ENCODE measurements at regions not wholly inside any gene's neighbourhood (a gene's known extent, or its start where the extent isn't known, plus 50 kb on each side); places are given as distances from the start of the nearest gene placed in this dataset.

DNA sequence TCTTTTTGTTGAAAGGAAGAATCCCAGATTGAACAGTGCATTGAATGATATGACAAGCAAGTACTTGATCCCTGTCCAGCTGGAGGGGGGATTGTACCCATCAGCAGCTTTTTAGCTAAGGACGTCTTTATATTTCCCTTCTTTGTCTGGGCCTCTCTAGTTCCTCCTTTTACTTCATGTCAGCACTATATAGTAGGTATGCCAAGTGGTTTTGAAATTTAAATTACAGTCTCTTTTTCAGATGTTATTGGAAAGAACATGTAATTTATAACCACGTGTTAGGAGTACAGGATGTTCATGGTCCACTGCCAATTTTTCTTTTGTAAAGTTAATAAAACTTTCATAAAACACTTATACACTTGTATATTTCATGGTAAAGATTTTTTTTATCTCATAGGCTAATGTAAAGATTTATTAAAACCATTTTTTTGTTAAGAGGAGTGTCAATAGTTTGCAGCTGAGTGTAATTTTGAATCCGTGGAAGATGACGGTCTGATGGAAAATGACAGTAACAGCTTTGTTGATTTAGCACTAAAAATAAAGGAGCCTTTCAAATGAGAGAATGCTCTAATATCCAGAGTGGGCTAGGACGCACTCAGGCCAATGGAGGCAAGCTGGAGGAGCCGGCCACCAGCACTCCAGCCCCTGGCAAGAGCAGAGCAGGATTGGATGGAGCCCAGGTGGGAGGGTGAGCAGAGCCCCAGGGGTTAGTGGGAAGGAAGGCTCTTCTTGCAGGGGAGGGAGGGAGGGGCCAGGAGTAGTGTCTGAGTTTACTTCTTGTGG lies 488.3 kb downstream of the INSC start:
- H3K9me2 ChIP-seq (replicated peaks; ENCODE audit: insufficient read depth, low read length), result no peaks in the 10 kb centered on the region
- H3K36me3 ChIP-seq (ENCODE audit: insufficient read depth, low read length), result no peaks in the 10 kb centered on the region
- no peak overlapping the region for H3K27ac ChIP-seq (ENCODE audit: low read length)
- H3K27me3 ChIP-seq (ENCODE audit: low read length), result no peaks in the 10 kb centered on the region
- no peak overlapping the region for H3K4me3 ChIP-seq (ENCODE audit: low read length)
- H3K9ac ChIP-seq (ENCODE audit: low read length), result no peak overlapping the region
- DNase-seq, result no peak
- H4K20me1 ChIP-seq (ENCODE audit: insufficient read depth, low read depth, low read length), result no peaks in the 10 kb centered on the region
- H3K9me3 ChIP-seq (ENCODE audit: low read length), result no peaks in the 10 kb centered on the region
- no peaks in the 10 kb centered on the region for H3K79me2 ChIP-seq (ENCODE audit: low read length)
- no peaks in the 10 kb centered on the region for H3K4me1 ChIP-seq (ENCODE audit: low read length)
- H3K4me2 ChIP-seq (ENCODE audit: low read depth, low read length, poor library complexity, severe bottlenecking), result no peak overlapping the region
- no peak overlapping the region for H2AFZ ChIP-seq (ENCODE audit: low read length)

DNA sequence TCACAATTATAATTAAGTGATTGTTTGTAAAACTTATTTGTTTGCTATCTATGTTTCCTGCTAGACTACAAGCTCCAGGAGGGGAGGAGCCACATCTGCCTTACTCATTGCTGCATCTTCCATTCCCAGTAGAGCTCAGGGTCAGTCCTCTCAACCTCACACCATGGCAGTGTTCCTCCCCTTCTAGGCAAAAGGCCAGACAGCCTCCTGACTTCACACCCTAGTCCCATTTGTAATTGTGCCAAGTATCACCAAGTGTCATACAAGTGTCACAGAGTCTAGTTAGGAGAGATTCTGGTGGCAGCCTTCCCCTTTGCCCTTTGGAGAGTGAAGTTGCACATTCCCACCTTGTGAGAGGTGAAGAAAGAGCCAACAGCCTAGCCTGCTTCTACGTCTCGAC lies 490.4 kb downstream of the INSC start:
- no peak overlapping the region for H2AFZ ChIP-seq (ENCODE audit: low read length)
- H3K9me3 ChIP-seq (ENCODE audit: low read length), result no peaks in the 10 kb centered on the region
- H3K79me2 ChIP-seq (ENCODE audit: low read length), result no peaks in the 10 kb centered on the region
- no peaks in the 10 kb centered on the region for H3K27me3 ChIP-seq (ENCODE audit: low read length)
- H3K27ac ChIP-seq (ENCODE audit: low read length), result no peak overlapping the region
- H4K20me1 ChIP-seq (ENCODE audit: insufficient read depth, low read depth, low read length), result no peaks in the 10 kb centered on the region
- no peak for DNase-seq
- H3K4me3 ChIP-seq (ENCODE audit: low read length), result no peak overlapping the region
- H3K4me2 ChIP-seq (ENCODE audit: low read depth, low read length, poor library complexity, severe bottlenecking), result no peak overlapping the region
- no peaks in the 10 kb centered on the region for H3K9me2 ChIP-seq (replicated peaks; ENCODE audit: insufficient read depth, low read length)
- no peaks in the 10 kb centered on the region for H3K36me3 ChIP-seq (ENCODE audit: insufficient read depth, low read length)
- H3K9ac ChIP-seq (ENCODE audit: low read length), result no peak overlapping the region
- H3K4me1 ChIP-seq (ENCODE audit: low read length), result no peaks in the 10 kb centered on the region

DNA sequence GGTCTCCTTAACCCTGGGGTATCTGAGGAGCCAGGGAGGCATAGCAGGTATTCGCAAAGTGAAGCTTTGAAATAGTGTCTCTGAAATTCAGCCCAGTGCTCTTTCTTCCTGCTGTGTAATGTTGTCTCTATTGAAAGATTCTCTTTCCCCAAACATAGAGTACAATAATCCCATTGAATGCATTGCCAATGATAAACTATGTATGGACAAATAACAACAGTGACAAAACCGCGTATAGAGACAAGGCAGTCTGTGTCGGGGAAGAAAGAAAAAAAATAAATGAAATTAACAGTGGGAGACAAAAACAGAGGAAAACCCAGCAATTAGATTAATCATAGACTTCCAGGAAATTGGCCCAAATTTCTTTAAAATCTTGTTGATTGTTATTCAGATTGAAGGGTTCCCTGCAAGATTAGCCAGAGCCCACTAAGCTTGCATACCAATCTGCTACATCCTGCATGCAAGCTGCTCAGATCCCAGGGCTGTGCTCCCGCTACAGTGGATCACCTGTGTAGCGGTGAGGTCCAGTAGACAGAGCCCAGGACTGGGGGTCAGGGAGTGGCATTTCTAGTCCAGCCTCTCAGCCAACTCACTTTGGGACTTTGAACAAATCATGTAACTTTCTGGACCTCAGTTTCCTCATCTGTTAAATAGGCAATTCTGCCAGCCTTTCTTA lies 492.8 kb downstream of the INSC start:
- H3K4me1 ChIP-seq (ENCODE audit: low read length), result no peaks in the 10 kb centered on the region
- no peaks in the 10 kb centered on the region for H3K79me2 ChIP-seq (ENCODE audit: low read length)
- H3K27me3 ChIP-seq (ENCODE audit: low read length), result no peaks in the 10 kb centered on the region
- no peak overlapping the region for H3K9ac ChIP-seq (ENCODE audit: low read length)
- H3K36me3 ChIP-seq (ENCODE audit: insufficient read depth, low read length), result no peaks in the 10 kb centered on the region
- H4K20me1 ChIP-seq (ENCODE audit: insufficient read depth, low read depth, low read length), result no peaks in the 10 kb centered on the region
- DNase-seq, result no peak
- H2AFZ ChIP-seq (ENCODE audit: low read length), result no peak overlapping the region
- H3K4me2 ChIP-seq (ENCODE audit: low read depth, low read length, poor library complexity, severe bottlenecking), result no peak overlapping the region
- no peaks in the 10 kb centered on the region for H3K9me2 ChIP-seq (replicated peaks; ENCODE audit: insufficient read depth, low read length)
- H3K4me3 ChIP-seq (ENCODE audit: low read length), result no peak overlapping the region
- no peak overlapping the region for H3K27ac ChIP-seq (ENCODE audit: low read length)
- H3K9me3 ChIP-seq (ENCODE audit: low read length), result no peaks in the 10 kb centered on the region

DNA sequence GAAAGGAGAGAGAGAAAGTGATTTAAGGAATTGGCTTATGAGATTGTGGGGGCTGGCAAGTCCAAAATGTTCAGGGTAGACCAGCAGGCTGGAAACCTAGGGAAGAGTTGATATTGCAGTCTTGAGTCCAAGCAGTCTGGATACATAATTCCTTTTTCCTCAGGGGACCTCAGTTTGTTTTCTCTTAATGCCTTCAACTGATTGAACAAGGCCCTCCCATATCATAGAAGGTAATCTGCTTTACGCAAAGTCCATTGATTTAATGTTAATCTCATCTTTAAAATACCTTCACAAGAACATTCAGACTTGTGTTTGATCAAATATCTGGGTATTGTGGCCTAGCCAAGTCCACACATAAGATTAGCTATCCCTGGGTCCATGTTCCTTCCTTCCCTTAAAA lies 494.7 kb downstream of the INSC start:
- DNase-seq, result no peak
- Histone ChIP-seq H3K36me3 (ENCODE audit: insufficient read depth, low read length) (no peaks in the 10 kb centered on the region), H3K79me2 (ENCODE audit: low read length) (no peaks in the 10 kb centered on the region), H3K27me3 (ENCODE audit: low read length) (no peaks in the 10 kb centered on the region), H2AFZ (ENCODE audit: low read length) (no peak overlapping the region), H3K4me2 (ENCODE audit: low read depth, low read length, poor library complexity, severe bottlenecking) (no peak overlapping the region), H3K27ac (ENCODE audit: low read length) (no peak overlapping the region), H3K9ac (ENCODE audit: low read length) (no peak overlapping the region), H3K4me3 (ENCODE audit: low read length) (no peak overlapping the region), H3K4me1 (ENCODE audit: low read length) (no peaks in the 10 kb centered on the region), H3K9me3 (ENCODE audit: low read length) (no peaks in the 10 kb centered on the region), H4K20me1 (ENCODE audit: insufficient read depth, low read depth, low read length) (no peaks in the 10 kb centered on the region), H3K9me2 (replicated peaks; ENCODE audit: insufficient read depth, low read length) (no peaks in the 10 kb centered on the region)

DNA sequence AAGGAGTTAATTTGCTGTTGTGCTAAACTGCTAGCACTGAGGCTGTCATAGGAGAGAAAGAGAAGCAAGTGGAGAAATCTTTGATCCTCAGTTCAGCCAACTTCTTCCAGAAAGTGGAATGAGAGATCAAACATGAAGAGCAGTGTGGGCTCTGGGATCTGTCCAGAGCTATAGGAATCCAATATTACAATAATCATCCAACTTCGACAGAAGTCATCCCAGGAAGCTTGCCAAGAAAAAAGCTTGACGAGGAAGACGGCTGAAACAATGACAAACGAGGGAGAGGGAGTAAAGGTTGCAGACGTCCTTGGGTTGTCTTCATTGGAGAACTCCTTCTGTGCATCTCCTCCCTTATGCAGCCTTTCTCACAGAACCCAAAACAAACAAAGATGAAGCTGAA lies 496.2 kb downstream of the INSC start:
- Histone ChIP-seq H3K9ac (ENCODE audit: low read length) (no peak overlapping the region), H3K79me2 (ENCODE audit: low read length) (no peaks in the 10 kb centered on the region), H3K36me3 (ENCODE audit: insufficient read depth, low read length) (no peaks in the 10 kb centered on the region), H3K27me3 (ENCODE audit: low read length) (0 out of 2 replicates have a peak, but pooled peaks cover 2% of the 10 kb centered on the region), H2AFZ (ENCODE audit: low read length) (no peak overlapping the region), H3K27ac (ENCODE audit: low read length) (no peak overlapping the region), H3K4me3 (ENCODE audit: low read length) (no peak overlapping the region), H3K9me2 (replicated peaks; ENCODE audit: insufficient read depth, low read length) (no peaks in the 10 kb centered on the region), H4K20me1 (ENCODE audit: insufficient read depth, low read depth, low read length) (no peaks in the 10 kb centered on the region), H3K4me1 (ENCODE audit: low read length) (no peaks in the 10 kb centered on the region), H3K9me3 (ENCODE audit: low read length) (no peaks in the 10 kb centered on the region), H3K4me2 (ENCODE audit: low read depth, low read length, poor library complexity, severe bottlenecking) (no peak overlapping the region)
- DNase-seq, result no peak

DNA sequence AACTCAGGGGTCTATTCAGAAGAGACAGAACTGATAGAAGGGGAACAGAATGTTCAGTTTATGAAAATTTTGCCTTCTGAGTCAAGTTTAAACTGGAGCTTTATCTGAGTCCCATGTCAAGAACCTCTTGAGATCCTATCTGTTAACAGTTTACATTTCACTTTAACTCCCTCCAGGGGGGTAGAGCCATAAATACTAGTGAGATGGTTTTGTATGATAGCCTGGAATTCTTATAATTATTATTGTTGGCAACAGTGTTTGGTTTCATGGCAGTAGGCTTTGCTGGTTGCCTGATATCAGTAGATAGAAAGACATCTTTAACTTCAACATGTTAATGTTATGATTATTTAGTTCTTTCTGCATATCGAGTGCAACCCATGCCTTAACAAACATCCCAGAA lies 498.5 kb downstream of the INSC start:
- no peaks in the 10 kb centered on the region for H3K4me1 ChIP-seq (ENCODE audit: low read length)
- H3K27me3 ChIP-seq (ENCODE audit: low read length), result 0 out of 2 replicates have a peak, but pooled peaks cover 2% of the 10 kb centered on the region
- no peaks in the 10 kb centered on the region for H3K9me3 ChIP-seq (ENCODE audit: low read length)
- no peak overlapping the region for H2AFZ ChIP-seq (ENCODE audit: low read length)
- H3K27ac ChIP-seq (ENCODE audit: low read length), result no peak overlapping the region
- H3K9ac ChIP-seq (ENCODE audit: low read length), result no peak overlapping the region
- H3K9me2 ChIP-seq (replicated peaks; ENCODE audit: insufficient read depth, low read length), result no peaks in the 10 kb centered on the region
- no peaks in the 10 kb centered on the region for H3K36me3 ChIP-seq (ENCODE audit: insufficient read depth, low read length)
- no peaks in the 10 kb centered on the region for H4K20me1 ChIP-seq (ENCODE audit: insufficient read depth, low read depth, low read length)
- DNase-seq, result no peak
- no peak overlapping the region for H3K4me2 ChIP-seq (ENCODE audit: low read depth, low read length, poor library complexity, severe bottlenecking)
- no peak overlapping the region for H3K4me3 ChIP-seq (ENCODE audit: low read length)
- no peaks in the 10 kb centered on the region for H3K79me2 ChIP-seq (ENCODE audit: low read length)

DNA sequence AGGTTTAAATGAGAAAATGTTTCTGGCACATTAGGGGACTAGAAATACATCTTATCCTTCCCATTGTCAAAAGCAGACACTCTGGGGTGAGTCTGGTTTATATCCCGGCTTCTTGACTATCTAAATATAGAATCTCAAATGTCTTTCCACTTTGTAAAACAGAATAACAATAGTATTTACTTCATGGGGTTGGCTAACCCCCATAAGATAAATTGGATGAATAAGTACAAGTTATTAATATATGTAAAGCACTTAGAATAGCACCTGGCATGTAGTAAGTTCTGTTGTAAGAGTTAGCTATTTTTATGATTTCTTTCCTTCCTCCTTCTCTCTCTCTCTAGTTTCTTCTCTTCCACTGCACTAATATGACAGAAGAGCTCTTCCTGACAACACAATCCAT lies 499.1 kb downstream of the INSC start:
- Histone ChIP-seq H3K27ac (ENCODE audit: low read length) (no peak overlapping the region), H3K79me2 (ENCODE audit: low read length) (no peaks in the 10 kb centered on the region), H3K9ac (ENCODE audit: low read length) (no peak overlapping the region), H3K4me3 (ENCODE audit: low read length) (no peak overlapping the region), H3K9me3 (ENCODE audit: low read length) (no peaks in the 10 kb centered on the region), H3K36me3 (ENCODE audit: insufficient read depth, low read length) (no peaks in the 10 kb centered on the region), H4K20me1 (ENCODE audit: insufficient read depth, low read depth, low read length) (no peaks in the 10 kb centered on the region), H3K4me1 (ENCODE audit: low read length) (no peaks in the 10 kb centered on the region), H2AFZ (ENCODE audit: low read length) (no peak overlapping the region), H3K27me3 (ENCODE audit: low read length) (0 out of 2 replicates have a peak, but pooled peaks cover 2% of the 10 kb centered on the region), H3K4me2 (ENCODE audit: low read depth, low read length, poor library complexity, severe bottlenecking) (no peak overlapping the region), H3K9me2 (replicated peaks; ENCODE audit: insufficient read depth, low read length) (no peaks in the 10 kb centered on the region)
- DNase-seq, result no peak

DNA sequence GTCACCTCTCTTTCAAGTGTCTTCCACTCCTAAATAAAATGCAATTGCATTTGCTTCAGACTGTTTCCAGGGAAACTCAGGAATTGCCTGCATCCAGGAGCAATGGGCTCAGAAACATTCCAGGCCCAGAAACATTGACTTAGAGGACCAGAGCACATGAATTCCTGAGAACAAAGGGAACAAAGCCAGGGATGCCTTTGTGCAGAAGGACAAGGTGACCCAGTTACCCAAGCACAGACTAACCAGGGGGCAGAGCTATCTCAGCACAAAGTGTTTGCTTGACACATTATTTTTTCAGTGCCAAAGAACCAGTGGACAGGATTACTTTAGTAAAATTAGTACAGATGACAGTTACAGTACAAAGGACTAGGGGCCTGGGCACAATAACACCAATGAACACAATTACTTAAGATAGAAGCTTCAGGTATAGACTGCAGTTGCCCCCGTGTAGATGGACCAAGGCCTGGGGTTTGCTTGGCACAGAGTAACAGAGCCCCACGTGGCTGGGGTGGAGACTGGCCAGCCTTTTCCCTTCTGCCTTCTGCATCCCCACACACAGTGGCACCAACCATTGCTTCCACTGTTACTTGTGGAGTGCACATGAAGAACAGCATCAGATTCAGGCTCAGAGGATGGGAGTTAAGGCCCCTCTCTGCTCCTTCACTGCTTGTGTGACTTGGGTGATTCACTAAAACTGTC lies 500.8 kb downstream of the INSC start:
- Histone ChIP-seq H3K27me3 (ENCODE audit: low read length) (0 out of 2 replicates have a peak, but pooled peaks cover 2% of the 10 kb centered on the region), H3K9me3 (ENCODE audit: low read length) (no peaks in the 10 kb centered on the region), H3K9ac (ENCODE audit: low read length) (no peak overlapping the region), H3K4me2 (ENCODE audit: low read depth, low read length, poor library complexity, severe bottlenecking) (no peak overlapping the region), H3K4me3 (ENCODE audit: low read length) (no peak overlapping the region), H3K79me2 (ENCODE audit: low read length) (no peaks in the 10 kb centered on the region), H2AFZ (ENCODE audit: low read length) (no peak overlapping the region), H4K20me1 (ENCODE audit: insufficient read depth, low read depth, low read length) (no peaks in the 10 kb centered on the region), H3K4me1 (ENCODE audit: low read length) (no peaks in the 10 kb centered on the region), H3K36me3 (ENCODE audit: insufficient read depth, low read length) (no peaks in the 10 kb centered on the region), H3K9me2 (replicated peaks; ENCODE audit: insufficient read depth, low read length) (no peaks in the 10 kb centered on the region), H3K27ac (ENCODE audit: low read length) (no peak overlapping the region)
- DNase-seq, result no peak
